DND-41 (cell line): ENCODE measurements at regions not wholly inside any gene's neighbourhood (a gene's known extent, or its start where the extent isn't known, plus 50 kb on each side); places are given as distances from the start of the nearest gene placed in this dataset.

Source experiments
- ATAC-seq: fragments of 200-7000 bp; cut with Tn5 transposase; 3 replicates; pipeline ENCODE4 v1.9.1; 2021; ENCODE audit warnings: low read depth; ENCODE audit not compliant: insufficient read depth
- DNase-seq: peaks from one replicate; pipeline ENCODE4 v3.0.0-alpha.2; 2020
- H2AFZ ChIP-seq: 2 replicates; pipeline ENCODE4 v1.6.0; 2012; ENCODE audit warnings: low read depth, low read length
- H3K27ac ChIP-seq: 2 replicates; pipeline ENCODE4 v1.5.1; 2012; ENCODE audit warnings: low read length, inconsistent platforms
- H3K27me3 ChIP-seq: fragments of 200-600 bp; sonication (generic); 2 replicates; pipeline ENCODE4 v1.6.0; 2012; ENCODE audit warnings: low read length, mild to moderate bottlenecking, inconsistent platforms; ENCODE audit not compliant: insufficient read depth, poor library complexity
- H3K36me3 ChIP-seq: 2 replicates; pipeline ENCODE4 v1.5.1; 2012; ENCODE audit warnings: low read length, inconsistent platforms; ENCODE audit not compliant: insufficient read depth
- H3K4me1 ChIP-seq: 2 replicates; pipeline ENCODE4 v1.5.1; 2012; ENCODE audit warnings: mild to moderate bottlenecking, low read length; ENCODE audit not compliant: insufficient read depth
- H3K4me2 ChIP-seq: 2 replicates; pipeline ENCODE4 v1.6.0; 2012; ENCODE audit warnings: mild to moderate bottlenecking, moderate library complexity, low read length, inconsistent platforms; ENCODE audit not compliant: insufficient read depth
- H3K4me3 ChIP-seq, 2 experiments: fragments of 200-600 bp in 1 of 2; shearing (Covaris generic) in 1 of 2; 2 replicates each; pipeline ENCODE4 v1.5.1; 2012 to 2016; ENCODE audit warnings: inconsistent platforms in 2 of 2, low read length in 2 of 2, mild to moderate bottlenecking in 2 of 2, low read depth in 1 of 2, moderate library complexity in 1 of 2
- H3K79me2 ChIP-seq: 2 replicates; pipeline ENCODE4 v1.6.0; 2012; ENCODE audit warnings: low read length, inconsistent platforms; ENCODE audit not compliant: insufficient read depth
- H3K9ac ChIP-seq: 2 replicates; pipeline ENCODE4 v1.6.0; 2012; ENCODE audit warnings: low read depth, mild to moderate bottlenecking, inconsistent platforms, low read length, moderate library complexity
- H3K9me3 ChIP-seq: 2 replicates; pipeline ENCODE4 v1.5.1; 2012; ENCODE audit warnings: low read length, moderate library complexity, mild to moderate bottlenecking, inconsistent platforms; ENCODE audit not compliant: insufficient read depth, severe bottlenecking
- H4K20me1 ChIP-seq: 2 replicates; pipeline ENCODE4 v1.6.0; 2012; ENCODE audit warnings: low read length; ENCODE audit not compliant: insufficient read depth
- EZH2 ChIP-seq: IDR thresholded peaks from 3 replicates; pipeline ENCODE4 v1.6.1; 2012; ENCODE audit warnings: borderline replicate concordance, low read depth, mild to moderate bottlenecking, moderate library complexity, low read length, inconsistent platforms; ENCODE audit not compliant: severe bottlenecking
- TF ChIP-seq, protein P1 (sequence below): IDR thresholded peaks from 2 replicates; pipeline ENCODE4 v1.5.1; 2012; ENCODE audit warnings: borderline replicate concordance, low read length, moderate library complexity, mild to moderate bottlenecking; ENCODE audit not compliant: poor library complexity, severe bottlenecking; ENCODE audit errors: extremely low read depth

DNA sequence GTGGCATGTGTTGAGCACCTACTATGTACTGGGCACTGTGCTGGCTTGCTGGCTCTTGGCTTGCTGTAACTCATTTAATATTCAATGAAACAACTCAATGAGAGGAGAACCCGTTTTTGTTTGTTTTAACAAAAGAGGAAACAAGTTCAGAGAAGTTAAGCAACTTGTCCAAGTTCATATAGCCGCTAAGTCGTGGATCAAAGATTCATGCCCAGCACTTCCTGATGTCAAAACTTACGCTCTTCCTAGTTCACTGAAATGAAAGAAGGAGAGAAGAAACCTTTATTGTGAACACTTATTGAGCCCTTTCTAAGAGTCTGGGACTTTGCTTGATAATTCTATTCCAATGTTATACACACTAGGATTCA is 475.9 kb downstream of the PTPRU start:
- Histone ChIP-seq H3K27ac (no peak overlapping the region), H3K27me3 (no peaks in the 10 kb centered on the region), H3K79me2 (no peaks in the 10 kb centered on the region), H2AFZ (no peak overlapping the region), H3K4me3 (no peak overlapping the region), H3K9me3 (no peaks in the 10 kb centered on the region), H3K4me1 (no peaks in the 10 kb centered on the region), H3K9ac (no peak overlapping the region), H3K4me2 (no peak overlapping the region), H3K36me3 (no peaks in the 10 kb centered on the region), H4K20me1 (no peaks in the 10 kb centered on the region)
- DNase-seq (no peak), ATAC-seq (no peak)
- TF ChIP-seq EZH2 = no peak
- TF ChIP-seq, protein P1, sequence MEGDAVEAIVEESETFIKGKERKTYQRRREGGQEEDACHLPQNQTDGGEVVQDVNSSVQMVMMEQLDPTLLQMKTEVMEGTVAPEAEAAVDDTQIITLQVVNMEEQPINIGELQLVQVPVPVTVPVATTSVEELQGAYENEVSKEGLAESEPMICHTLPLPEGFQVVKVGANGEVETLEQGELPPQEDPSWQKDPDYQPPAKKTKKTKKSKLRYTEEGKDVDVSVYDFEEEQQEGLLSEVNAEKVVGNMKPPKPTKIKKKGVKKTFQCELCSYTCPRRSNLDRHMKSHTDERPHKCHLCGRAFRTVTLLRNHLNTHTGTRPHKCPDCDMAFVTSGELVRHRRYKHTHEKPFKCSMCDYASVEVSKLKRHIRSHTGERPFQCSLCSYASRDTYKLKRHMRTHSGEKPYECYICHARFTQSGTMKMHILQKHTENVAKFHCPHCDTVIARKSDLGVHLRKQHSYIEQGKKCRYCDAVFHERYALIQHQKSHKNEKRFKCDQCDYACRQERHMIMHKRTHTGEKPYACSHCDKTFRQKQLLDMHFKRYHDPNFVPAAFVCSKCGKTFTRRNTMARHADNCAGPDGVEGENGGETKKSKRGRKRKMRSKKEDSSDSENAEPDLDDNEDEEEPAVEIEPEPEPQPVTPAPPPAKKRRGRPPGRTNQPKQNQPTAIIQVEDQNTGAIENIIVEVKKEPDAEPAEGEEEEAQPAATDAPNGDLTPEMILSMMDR = no peak

DNA sequence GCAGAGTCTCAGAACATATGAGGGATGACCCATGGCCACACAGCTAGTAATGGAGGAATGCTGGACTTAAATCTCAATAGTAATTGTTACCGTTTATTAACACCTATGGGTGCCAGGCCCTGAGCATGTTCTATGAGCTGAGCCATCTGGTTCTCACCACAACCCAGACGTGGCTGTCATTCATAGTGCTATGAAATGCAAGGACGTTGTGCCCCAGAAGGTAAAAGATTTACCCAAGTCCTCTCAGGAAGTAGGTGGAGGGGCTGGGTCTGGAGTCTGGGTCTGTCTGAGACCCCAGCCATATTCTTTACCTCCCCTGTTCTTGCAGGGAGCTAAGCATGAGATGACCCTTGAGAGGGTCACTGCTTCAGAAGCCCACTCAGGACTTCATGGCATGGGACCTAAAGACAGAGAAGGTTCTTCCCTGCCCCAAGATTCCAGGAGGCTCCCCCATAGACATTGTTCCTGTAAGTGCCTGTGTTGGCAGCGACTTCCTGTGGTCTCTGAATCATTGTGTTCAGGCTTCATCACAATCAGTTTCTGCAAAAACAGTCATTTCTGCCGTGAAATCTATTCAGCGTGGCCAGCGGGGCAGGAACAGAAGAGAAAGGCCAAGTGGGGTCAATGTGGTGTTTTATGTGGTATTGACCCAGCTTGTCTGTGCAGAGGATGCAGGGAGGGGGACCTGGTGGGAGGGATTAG is 475.4 kb downstream of the PTPRU start:
- Histone ChIP-seq H3K9me3 (no peaks in the 10 kb centered on the region), H3K4me2 (no peak overlapping the region), H3K4me1 (no peaks in the 10 kb centered on the region), H4K20me1 (no peaks in the 10 kb centered on the region), H3K36me3 (no peaks in the 10 kb centered on the region), H3K4me3 (no peak overlapping the region), H2AFZ (no peak overlapping the region), H3K27ac (no peak overlapping the region), H3K27me3 (no peaks in the 10 kb centered on the region), H3K9ac (no peak overlapping the region), H3K79me2 (no peaks in the 10 kb centered on the region)
- TF ChIP-seq EZH2 = no peak
- TF ChIP-seq, protein P1 = no peak
- no peak for ATAC-seq
- no peak for DNase-seq

DNA sequence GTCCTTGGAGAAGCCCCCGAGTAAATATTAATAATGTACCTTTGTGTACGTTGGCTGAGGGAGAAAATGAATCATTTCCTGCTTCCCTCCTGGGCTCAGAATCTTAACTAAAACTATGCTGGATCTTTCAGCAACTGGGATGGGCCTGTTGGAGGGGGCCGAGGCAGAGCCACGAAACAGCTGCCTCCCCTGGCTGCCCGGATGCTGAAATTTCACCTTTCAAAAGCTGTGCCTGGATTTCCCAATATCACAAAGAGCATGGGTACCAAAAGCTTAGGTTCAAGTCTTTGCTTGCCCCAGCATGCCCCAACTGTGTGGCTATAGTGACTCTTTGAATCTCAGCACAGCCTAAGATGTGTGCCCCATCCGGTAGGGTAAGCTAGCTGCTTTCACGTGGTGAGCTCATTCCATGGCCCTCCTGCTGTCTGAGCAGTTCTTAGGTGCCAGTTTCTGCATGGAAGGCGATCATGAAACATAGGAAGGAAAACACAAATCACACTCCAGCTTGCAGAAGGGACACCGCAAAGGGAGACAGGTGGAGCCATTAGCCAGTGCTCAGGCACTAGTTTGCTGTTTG is 473.5 kb downstream of the PTPRU start:
- no peak overlapping the region for H3K9ac ChIP-seq
- H3K4me3 ChIP-seq = no peak overlapping the region
- H2AFZ ChIP-seq = no peak overlapping the region
- H3K36me3 ChIP-seq = no peaks in the 10 kb centered on the region
- TF ChIP-seq, protein P1 = no peak
- TF ChIP-seq EZH2 = no peak
- H3K79me2 ChIP-seq = no peaks in the 10 kb centered on the region
- H4K20me1 ChIP-seq = no peaks in the 10 kb centered on the region
- H3K27me3 ChIP-seq = no peaks in the 10 kb centered on the region
- no peak overlapping the region for H3K4me2 ChIP-seq
- H3K27ac ChIP-seq = no peak overlapping the region
- no peaks in the 10 kb centered on the region for H3K9me3 ChIP-seq
- no peak for ATAC-seq
- no peak for DNase-seq
- H3K4me1 ChIP-seq = no peaks in the 10 kb centered on the region
